ENCODE measurements at regions not wholly inside any gene's neighbourhood (a gene's known extent, or its start where the extent isn't known, plus 50 kb on each side); places are given as distances from the start of the nearest gene placed in this dataset.

GRCh38 chr11:27242591-27242990 is 120.4 kb downstream of the CCDC34 start:
- H3K27ac Mint-ChIP-seq = no peak overlapping the region
- DNase-seq (ENCODE audit: extremely low spot score, unreplicated experiment) = no peak
- peaks cover 4% of the 10 kb centered on the region for H3K27me3 Mint-ChIP-seq
- no peak for TF ChIP-seq CTCF (conservative IDR thresholded peaks at IDR 0.05)
- H3K4me1 Mint-ChIP-seq (ENCODE audit: unreplicated experiment) = peaks cover 9% of the 10 kb centered on the region
- no peaks in the 10 kb centered on the region for H3K36me3 Mint-ChIP-seq
- peaks cover 4% of the 10 kb centered on the region for H3K9me3 Mint-ChIP-seq
- no peak overlapping the region for H3K4me3 Mint-ChIP-seq

DNA sequence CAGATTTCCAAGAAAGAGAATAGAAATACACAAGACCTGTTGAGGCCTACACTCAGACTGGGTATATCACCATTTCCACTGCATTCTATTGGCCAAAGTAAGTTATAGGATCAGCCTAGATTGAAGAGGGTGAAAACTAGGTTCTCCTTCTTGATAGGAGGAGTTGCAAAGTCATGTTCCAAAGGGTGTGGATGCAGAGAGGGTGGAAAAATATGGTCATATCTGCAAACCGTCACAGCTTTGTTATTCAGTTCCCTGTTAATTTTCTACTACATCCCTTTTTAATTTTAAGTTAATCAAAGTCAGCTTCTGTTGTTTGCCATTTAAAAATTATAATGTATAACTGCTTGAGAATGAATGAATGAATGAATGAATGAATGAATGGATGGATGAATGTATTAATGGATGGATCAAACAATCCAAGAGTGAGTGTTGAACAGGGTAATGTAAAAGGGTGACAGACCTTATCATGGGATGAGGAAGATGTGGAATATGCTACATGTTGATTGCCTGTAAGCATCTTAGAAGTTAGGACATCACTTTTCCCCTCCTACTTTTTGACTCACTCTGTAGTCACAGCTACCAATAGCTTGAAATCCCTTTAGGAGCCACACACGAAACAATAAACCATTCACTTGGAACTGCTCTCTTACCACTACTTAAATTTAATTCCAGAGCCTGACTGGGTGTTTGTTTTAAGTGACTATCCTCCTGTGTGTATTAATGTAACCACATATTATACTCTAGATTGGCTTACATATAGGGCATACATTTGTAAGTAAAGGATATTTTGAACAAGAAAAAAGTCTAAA is 121.5 kb downstream of the CCDC34 start:
- Mint-ChIP-seq H3K27ac (no peak overlapping the region), H3K27me3 (peaks cover 4% of the 10 kb centered on the region), H3K36me3 (no peaks in the 10 kb centered on the region), H3K9me3 (peaks cover 4% of the 10 kb centered on the region), H3K4me3 (no peak overlapping the region), H3K4me1 (ENCODE audit: unreplicated experiment) (peaks cover 3% of the 10 kb centered on the region)
- TF ChIP-seq CTCF (conservative IDR thresholded peaks at IDR 0.05) = no peak
- no peak for DNase-seq (ENCODE audit: extremely low spot score, unreplicated experiment)

DNA sequence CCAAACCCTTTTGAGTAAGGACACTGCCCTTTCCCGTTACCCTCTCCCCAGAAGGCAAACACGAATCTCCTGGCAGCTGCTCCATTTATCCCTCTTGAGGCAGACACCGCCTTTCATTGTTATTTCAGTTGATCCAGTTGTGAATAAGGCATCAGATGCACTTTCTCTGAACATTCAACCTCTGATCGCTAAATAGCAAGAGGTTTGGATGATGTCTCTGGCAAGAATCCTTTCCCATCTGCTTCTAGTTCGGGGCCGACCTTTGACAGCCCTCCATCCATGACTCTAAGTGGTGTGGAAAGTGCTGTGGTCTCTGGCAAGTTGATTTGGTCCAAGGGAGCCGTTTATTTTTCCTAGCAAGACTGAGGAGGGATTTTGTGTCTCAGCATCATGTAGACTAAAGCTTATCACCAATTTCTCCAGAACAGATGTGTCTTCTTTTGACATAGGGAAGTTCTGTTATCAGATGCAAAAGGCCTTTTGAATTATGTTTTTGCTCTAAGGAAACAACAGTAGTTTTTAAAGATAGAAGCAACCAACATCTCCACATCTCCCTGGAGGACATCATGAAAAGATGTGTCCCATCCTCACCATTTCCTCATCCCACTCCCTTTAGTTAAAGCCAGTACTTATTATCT is 123.6 kb downstream of the CCDC34 start:
- Mint-ChIP-seq H3K27ac (no peak overlapping the region), H3K4me3 (no peak overlapping the region), H3K9me3 (no peaks in the 10 kb centered on the region), H3K36me3 (no peaks in the 10 kb centered on the region), H3K4me1 (ENCODE audit: unreplicated experiment) (peaks cover 9% of the 10 kb centered on the region), H3K27me3 (peaks cover 4% of the 10 kb centered on the region)
- no peak for TF ChIP-seq CTCF (conservative IDR thresholded peaks at IDR 0.05)
- no peak for DNase-seq (ENCODE audit: extremely low spot score, unreplicated experiment)

DNA sequence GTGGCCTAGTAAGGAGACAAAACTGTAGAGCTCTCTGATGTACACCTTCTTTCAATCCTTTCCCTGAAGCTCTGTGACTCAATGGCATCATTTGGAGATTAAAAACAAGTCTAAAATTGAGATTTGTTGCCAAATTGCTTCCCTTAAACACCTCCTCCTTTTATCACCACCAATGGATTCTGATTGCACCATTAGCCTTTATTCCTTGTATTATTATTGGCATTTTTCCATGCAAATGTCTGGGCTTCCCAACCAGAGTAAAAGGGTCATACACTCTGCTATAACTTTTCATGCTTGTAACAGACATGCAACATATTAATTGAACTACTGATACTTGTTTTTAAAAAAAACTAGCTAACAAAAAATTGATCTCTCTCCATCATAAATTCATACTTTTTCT is 124.2 kb downstream of the CCDC34 start:
- H3K9me3 Mint-ChIP-seq = no peaks in the 10 kb centered on the region
- DNase-seq (ENCODE audit: extremely low spot score, unreplicated experiment) = no peak
- H3K4me1 Mint-ChIP-seq (ENCODE audit: unreplicated experiment) = peaks cover 15% of the 10 kb centered on the region
- H3K27me3 Mint-ChIP-seq = peaks cover 4% of the 10 kb centered on the region
- no peak for TF ChIP-seq CTCF (conservative IDR thresholded peaks at IDR 0.05)
- no peak overlapping the region for H3K27ac Mint-ChIP-seq
- H3K36me3 Mint-ChIP-seq = no peaks in the 10 kb centered on the region
- H3K4me3 Mint-ChIP-seq = no peak overlapping the region

- no peak for TF ChIP-seq CTCF (conservative IDR thresholded peaks at IDR 0.05)
Observed at GRCh38 chr11:27237643-27238042, 125.4 kb downstream of the CCDC34 start.

More at GRCh38 chr11:27237643-27238042, 125.4 kb downstream of the CCDC34 start:
- H3K36me3 Mint-ChIP-seq = no peaks in the 10 kb centered on the region
- H3K4me3 Mint-ChIP-seq = no peak overlapping the region
- H3K4me1 Mint-ChIP-seq (ENCODE audit: unreplicated experiment) = peaks cover 19% of the 10 kb centered on the region
- H3K9me3 Mint-ChIP-seq = no peaks in the 10 kb centered on the region
- no peak for DNase-seq (ENCODE audit: extremely low spot score, unreplicated experiment)
- no peak overlapping the region for H3K27ac Mint-ChIP-seq
- peaks cover 4% of the 10 kb centered on the region for H3K27me3 Mint-ChIP-seq
